Activated CD4-positive, alpha-beta T cell treated with anti-CD3 and anti-CD28 coated beads for 36 hours (primary cell): ENCODE measurements at regions not wholly inside any gene's neighbourhood (a gene's known extent, or its start where the extent isn't known, plus 50 kb on each side); places are given as distances from the start of the nearest gene placed in this dataset.

Source experiments
- ATAC-seq: fragments of 200-7000 bp; cut with Tn5 transposase; one replicate; pipeline ENCODE4 v1.10.0; 2021; ENCODE audit warnings: mild to moderate bottlenecking, moderate library complexity
- CTCF ChIA-PET: fragments of 350-600 bp; sonication (Branson Sonifier 250); formaldehyde crosslinking; loops from one replicate; lab custom pipeline; 2021; ENCODE audit warnings: antibody characterized with exemption; lab: Charles Lee
- POLR2A ChIA-PET: fragments of 350-600 bp; sonication (Branson Sonifier 250); formaldehyde crosslinking; loops from one replicate; lab custom pipeline; 2021; ENCODE audit warnings: antibody characterized with exemption, inconsistent platforms; lab: Charles Lee
- DNase-seq: peaks from one replicate; pipeline ENCODE4 v3.0.0-alpha.2; 2020
- H3K27ac Mint-ChIP-seq: one replicate; pipeline ENCODE4 v1.8.0; 2021; ENCODE audit warnings: mixed read lengths
- H3K27me3 Mint-ChIP-seq: one replicate; pipeline ENCODE4 v1.8.0; 2021; ENCODE audit warnings: mixed read lengths
- H3K36me3 Mint-ChIP-seq: one replicate; pipeline ENCODE4 v1.8.0; 2021; ENCODE audit warnings: low read depth, mixed read lengths
- H3K4me1 Mint-ChIP-seq: one replicate; pipeline ENCODE4 v1.8.0; 2021; ENCODE audit warnings: mixed read lengths
- H3K4me3 Mint-ChIP-seq: one replicate; pipeline ENCODE4 v1.8.0; 2021; ENCODE audit warnings: mild to moderate bottlenecking, moderate library complexity, mixed read lengths
- H3K9me3 Mint-ChIP-seq: one replicate; pipeline ENCODE4 v1.8.0; 2021; ENCODE audit warnings: low read depth, mixed read lengths
- intact Hi-C, 2 experiments: fragments of 100-400 bp; cut with DNase I in 1 of 2; cut with micrococcal nuclease in 1 of 2; formaldehyde crosslinking; loops; one replicate each; pipeline versions ENCODE4 v1.14.2 to v1.15.1; 2022 to 2024; cut with DNase I, micrococcal nuclease

GRCh38 chr12:76173756-76174155 is 89.3 kb upstream of the NAP1L1 start:
- Mint-ChIP-seq H3K36me3 (no peaks in the 10 kb centered on the region), H3K9me3 (no peaks in the 10 kb centered on the region), H3K27me3 (peaks cover 35% of the 10 kb centered on the region), H3K4me1 (no peaks in the 10 kb centered on the region), H3K27ac (no peak overlapping the region), H3K4me3 (no peak overlapping the region)
- ATAC-seq (no peak), DNase-seq (no peak)
- intact Hi-C loops = no loop called here
- POLR2A ChIA-PET = no interaction called here
- CTCF ChIA-PET = no interaction called here

- H3K4me3 Mint-ChIP-seq = peak overlapping the region; percentile 18
Observed at GRCh38 chr12:76158518-76159321, 74.2 kb upstream of the NAP1L1 start.

GRCh38 chr12:76156726-76157125 is 72.2 kb upstream of the NAP1L1 start:
- no peaks in the 10 kb centered on the region for H3K9me3 Mint-ChIP-seq
- H3K27me3 Mint-ChIP-seq = peaks cover 6% of the 10 kb centered on the region
- no peak overlapping the region for H3K4me3 Mint-ChIP-seq
- DNase-seq (no peak), ATAC-seq (no peak)
- peaks cover 22% of the 10 kb centered on the region for H3K4me1 Mint-ChIP-seq
- no peak overlapping the region for H3K27ac Mint-ChIP-seq
- intact Hi-C loops = loop anchor here (5.0 to 10.0 kb wide), 2 partner anchors 301 to 672 kb away; partner anchors contain the start of gene GLIPR1 (in 1 of the 2)
- H3K36me3 Mint-ChIP-seq = no peaks in the 10 kb centered on the region
- ChIA-PET CTCF (interaction anchor here (1.2 kb wide), 1 partner anchor 192 kb away, joined by 3 read pairs; the partner anchor contains the start of gene BBS10), POLR2A (no interaction called here)

More at GRCh38 chr12:76158518-76159321, 74.2 kb upstream of the NAP1L1 start:
- H3K27ac Mint-ChIP-seq = peak overlapping the region; percentile 26
- peak; percentile 85 for DNase-seq
- CTCF ChIA-PET = interaction anchor here (0.6 to 1.5 kb wide), 6 partner anchors 15 to 342 kb away, joined by 3 to 5 read pairs (median 4); no protein-coding TSS in a partner anchor
- ATAC-seq = peak; percentile 97
- H3K36me3 Mint-ChIP-seq = no peaks in the 10 kb centered on the region
- intact Hi-C loops = loop anchor here (1.0 to 10.0 kb wide), 12 partner anchors 25 to 678 kb away; partner anchors contain the start of genes GLIPR1 (in 2 of the 2), NAP1L1 (in 1 of the 2) and OSBPL8 (in 1 of the 2)
- H3K4me1 Mint-ChIP-seq = peaks cover 15% of the 10 kb centered on the region
- POLR2A ChIA-PET = interaction anchor here (0.8 to 1.3 kb wide), 3 partner anchors 25 to 224 kb away, joined by 3 to 6 read pairs (median 5); no protein-coding TSS in a partner anchor
- no peaks in the 10 kb centered on the region for H3K9me3 Mint-ChIP-seq
- H3K27me3 Mint-ChIP-seq = peaks cover 2% of the 10 kb centered on the region

GRCh38 chr12:76156314-76156713 is 71.8 kb upstream of the NAP1L1 start:
- POLR2A ChIA-PET = no interaction called here
- no peak overlapping the region for H3K27ac Mint-ChIP-seq
- no peaks in the 10 kb centered on the region for H3K9me3 Mint-ChIP-seq
- DNase-seq = no peak
- CTCF ChIA-PET = interaction anchor here (1.2 kb wide), 1 partner anchor 192 kb away, joined by 3 read pairs; the partner anchor contains the start of gene BBS10
- intact Hi-C loops = loop anchor here (5.0 to 10.0 kb wide), 2 partner anchors 301 to 672 kb away; partner anchors contain the start of gene GLIPR1 (in 1 of the 2)
- ATAC-seq = no peak
- H3K4me3 Mint-ChIP-seq = no peak overlapping the region
- peaks cover 23% of the 10 kb centered on the region for H3K4me1 Mint-ChIP-seq
- H3K27me3 Mint-ChIP-seq = peaks cover 4% of the 10 kb centered on the region
- H3K36me3 Mint-ChIP-seq = no peaks in the 10 kb centered on the region

GRCh38 chr12:76155157-76155670 is 70.7 kb upstream of the NAP1L1 start:
- no peaks in the 10 kb centered on the region for H3K36me3 Mint-ChIP-seq
- ChIA-PET CTCF (no interaction called here), POLR2A (no interaction called here)
- H3K9me3 Mint-ChIP-seq = no peaks in the 10 kb centered on the region
- ATAC-seq = no peak
- no peak for DNase-seq
- no peak overlapping the region for H3K27ac Mint-ChIP-seq
- intact Hi-C loops = loop anchor here (5.0 to 10.0 kb wide), 2 partner anchors 302 to 670 kb away; partner anchors contain the start of gene GLIPR1 (in 1 of the 2)
- no peak overlapping the region for H3K4me3 Mint-ChIP-seq
- peaks cover 4% of the 10 kb centered on the region for H3K27me3 Mint-ChIP-seq
- peaks cover 23% of the 10 kb centered on the region for H3K4me1 Mint-ChIP-seq

- CTCF ChIA-PET = interaction anchor here (0.5 to 1.1 kb wide), 2 partner anchors 48 to 661 kb away, joined by 3 read pairs; no protein-coding TSS in a partner anchor
- peaks cover 4% of the 10 kb centered on the region for H3K27me3 Mint-ChIP-seq
Observed at GRCh38 chr12:76153616-76154015, 69.1 kb upstream of the NAP1L1 start.

GRCh38 chr12:76152181-76152807 is 67.8 kb upstream of the NAP1L1 start:
- no peak overlapping the region for H3K4me3 Mint-ChIP-seq
- intact Hi-C loops = loop anchor here in 1 of 2 experiments (10.0 kb wide), 1 partner anchor 667 kb away; the partner anchor contains the start of gene GLIPR1
- CTCF ChIA-PET = no interaction called here

More at GRCh38 chr12:76153616-76154015, 69.1 kb upstream of the NAP1L1 start:
- Mint-ChIP-seq H3K4me3 (no peak overlapping the region), H3K9me3 (no peaks in the 10 kb centered on the region), H3K4me1 (peaks cover 11% of the 10 kb centered on the region), H3K27ac (no peak overlapping the region), H3K36me3 (no peaks in the 10 kb centered on the region)
- POLR2A ChIA-PET = interaction anchor here (0.6 kb wide), 1 partner anchor 42 kb away, joined by 3 read pairs; no protein-coding TSS in a partner anchor
- DNase-seq (no peak), ATAC-seq (no peak)
- intact Hi-C loops = loop anchor here in 1 of 2 experiments (10.0 kb wide), 1 partner anchor 669 kb away; the partner anchor contains the start of gene GLIPR1

GRCh38 chr12:76144245-76144549 is 59.7 kb upstream of the NAP1L1 start:
- POLR2A ChIA-PET = no interaction called here
- CTCF ChIA-PET = interaction anchor here (1.6 kb wide), 1 partner anchor 14 kb away, joined by 4 read pairs; no protein-coding TSS in a partner anchor
- Mint-ChIP-seq H3K36me3 (no peaks in the 10 kb centered on the region), H3K27me3 (peaks cover 5% of the 10 kb centered on the region), H3K9me3 (no peaks in the 10 kb centered on the region), H3K4me1 (peaks cover 21% of the 10 kb centered on the region), H3K4me3 (no peak overlapping the region), H3K27ac (no peak overlapping the region)
- ATAC-seq (no peak), DNase-seq (peak; percentile 38)
- intact Hi-C loops = no loop called here

More at GRCh38 chr12:76152181-76152807, 67.8 kb upstream of the NAP1L1 start:
- no peaks in the 10 kb centered on the region for H3K36me3 Mint-ChIP-seq
- DNase-seq = peak; percentile 22
- POLR2A ChIA-PET = no interaction called here
- peak; percentile 75 for ATAC-seq
- H3K27ac Mint-ChIP-seq = no peak overlapping the region
- peaks cover 8% of the 10 kb centered on the region for H3K4me1 Mint-ChIP-seq
- peaks cover 7% of the 10 kb centered on the region for H3K27me3 Mint-ChIP-seq
- H3K9me3 Mint-ChIP-seq = no peaks in the 10 kb centered on the region

GRCh38 chr12:76143343-76144244 is 59.1 kb upstream of the NAP1L1 start:
- Mint-ChIP-seq H3K36me3 (no peaks in the 10 kb centered on the region), H3K4me1 (peaks cover 21% of the 10 kb centered on the region), H3K27ac (no peak overlapping the region), H3K27me3 (peaks cover 5% of the 10 kb centered on the region), H3K4me3 (no peak overlapping the region), H3K9me3 (no peaks in the 10 kb centered on the region)
- intact Hi-C loops = no loop called here
- peak; percentile 60 for ATAC-seq
- ChIA-PET CTCF (interaction anchor here (1.6 kb wide), 1 partner anchor 15 kb away, joined by 4 read pairs; no protein-coding TSS in a partner anchor), POLR2A (no interaction called here)
- peak; percentile 25 for DNase-seq

GRCh38 chr12:76142305-76142704 is 57.8 kb upstream of the NAP1L1 start:
- Mint-ChIP-seq H3K9me3 (peaks cover 3% of the 10 kb centered on the region), H3K4me3 (no peak overlapping the region)
- no peak for ATAC-seq

More at GRCh38 chr12:76142305-76142704, 57.8 kb upstream of the NAP1L1 start:
- H3K4me1 Mint-ChIP-seq = peaks cover 21% of the 10 kb centered on the region
- H3K27ac Mint-ChIP-seq = no peak overlapping the region
- ChIA-PET CTCF (interaction anchor here (0.6 kb wide), 1 partner anchor 17 kb away, joined by 3 read pairs; no protein-coding TSS in a partner anchor), POLR2A (no interaction called here)
- H3K36me3 Mint-ChIP-seq = no peaks in the 10 kb centered on the region
- no peak for DNase-seq
- peaks cover 2% of the 10 kb centered on the region for H3K27me3 Mint-ChIP-seq
- intact Hi-C loops = no loop called here
